Loucy (cell line): ENCODE measurements at regions not wholly inside any gene's neighbourhood (a gene's known extent, or its start where the extent isn't known, plus 50 kb on each side); places are given as distances from the start of the nearest gene placed in this dataset.

Experiments used
- H2AFZ ChIP-seq: fragments of 200-600 bp; sonication (generic); 2 replicates; pipeline ENCODE4 v1.6.0; 2016; ENCODE audit warnings: antibody characterized with exemption, mild to moderate bottlenecking, low read length, moderate library complexity
- H3F3A ChIP-seq: fragments of 200-600 bp; 2 replicates; pipeline ENCODE4 v1.6.0; 2016; ENCODE audit warnings: antibody characterized with exemption, low read depth, mild to moderate bottlenecking
- H3K27me3 ChIP-seq: fragments of 200-600 bp; sonication (generic); 2 replicates; pipeline ENCODE4 v1.6.1; 2014; ENCODE audit warnings: low read length, mild to moderate bottlenecking; ENCODE audit not compliant: insufficient read depth, poor library complexity, severe bottlenecking
- H3K36me3 ChIP-seq: fragments of 200-600 bp; sonication (generic); 2 replicates; pipeline ENCODE4 v1.6.1; 2016; ENCODE audit warnings: low read length; ENCODE audit not compliant: insufficient read depth
- H3K4me1 ChIP-seq: fragments of 200-600 bp; sonication (generic); 2 replicates; pipeline ENCODE4 v1.5.1; 2014; ENCODE audit warnings: low read length, mild to moderate bottlenecking; ENCODE audit not compliant: insufficient read depth, poor library complexity, severe bottlenecking
- H3K4me2 ChIP-seq: fragments of 200-600 bp; sonication (generic); 2 replicates; pipeline ENCODE4 v1.6.0; 2014; ENCODE audit warnings: antibody characterized with exemption, low read length, low read depth, mild to moderate bottlenecking; ENCODE audit not compliant: poor library complexity, severe bottlenecking
- H3K4me3 ChIP-seq: fragments of 200-600 bp; sonication (generic); 2 replicates; pipeline ENCODE4 v1.5.1; 2014; ENCODE audit warnings: low read length, mild to moderate bottlenecking, mixed read lengths; ENCODE audit not compliant: poor library complexity, severe bottlenecking
- H3K79me2 ChIP-seq: fragments of 200-600 bp; sonication (generic); 2 replicates; pipeline ENCODE4 v1.6.1; 2014; ENCODE audit warnings: low read length; ENCODE audit not compliant: insufficient read depth
- H3K9ac ChIP-seq: fragments of 200-600 bp; sonication (generic); 2 replicates; pipeline ENCODE4 v1.6.0; 2014; ENCODE audit warnings: mild to moderate bottlenecking, low read depth, low read length, moderate library complexity; ENCODE audit not compliant: poor library complexity, severe bottlenecking
- H3K9me2 ChIP-seq: fragments of 200-600 bp; sonication (generic); replicated peaks from 2 replicates; pipeline ENCODE4 v1.6.1; 2016; ENCODE audit warnings: low read depth, low read length, mixed read lengths
- H3K9me3 ChIP-seq: fragments of 200-600 bp; sonication (generic); 2 replicates; pipeline ENCODE4 v1.6.1; 2014; ENCODE audit warnings: mild to moderate bottlenecking, antibody characterized with exemption, low read length, low read depth; ENCODE audit not compliant: insufficient read depth
- H4K20me1 ChIP-seq: fragments of 200-600 bp; sonication (generic); 2 replicates; pipeline ENCODE4 v1.6.0; 2014; ENCODE audit warnings: antibody characterized with exemption, low read length, mild to moderate bottlenecking; ENCODE audit not compliant: insufficient read depth, poor library complexity, severe bottlenecking
- EZH2phosphoT487 ChIP-seq: fragments of 200-600 bp; IDR thresholded peaks from 2 replicates; pipeline ENCODE4 v1.6.1; 2018; ENCODE audit warnings: antibody characterized with exemption, mild to moderate bottlenecking, moderate library complexity, borderline replicate concordance
- TF ChIP-seq, protein P1 (sequence below): fragments of 200-600 bp; sonication (generic); conservative IDR thresholded peaks from 2 replicates; pipeline ENCODE4 v1.5.1; 2014; ENCODE audit warnings: mild to moderate bottlenecking, antibody characterized with exemption, low read length

DNA sequence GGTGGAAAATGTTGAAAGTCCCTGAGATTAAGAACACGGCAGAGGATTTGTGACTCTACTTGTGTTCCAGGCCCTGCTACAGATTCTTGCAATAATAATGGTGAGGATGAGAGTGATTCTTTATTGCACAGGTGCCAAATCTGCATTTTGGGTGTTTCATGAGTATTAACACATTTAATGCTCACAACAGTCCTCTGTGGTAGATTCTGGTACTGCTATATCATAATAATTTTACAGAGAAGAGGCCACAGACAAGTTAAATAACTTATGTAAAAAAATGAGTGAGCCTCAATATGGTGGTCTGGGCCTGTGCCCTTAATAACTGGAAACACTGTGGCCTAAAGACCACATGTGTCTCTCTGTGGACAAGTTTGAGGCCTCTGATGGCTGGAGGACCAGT is 124.3 kb downstream of the C4orf33 start:
- Histone ChIP-seq H3K9me2 (no peaks in the 10 kb centered on the region), H3K4me1 (no peaks in the 10 kb centered on the region), H3K4me3 (no peak overlapping the region), H3F3A (no peaks in the 10 kb centered on the region), H3K27me3 (no peaks in the 10 kb centered on the region), H4K20me1 (no peaks in the 10 kb centered on the region), H3K79me2 (no peaks in the 10 kb centered on the region), H3K9ac (no peak overlapping the region), H3K9me3 (no peaks in the 10 kb centered on the region), H2AFZ (no peak overlapping the region), H3K4me2 (no peak overlapping the region), H3K36me3 (no peaks in the 10 kb centered on the region)
- TF ChIP-seq EZH2phosphoT487 = no peak
- TF ChIP-seq, protein P1, sequence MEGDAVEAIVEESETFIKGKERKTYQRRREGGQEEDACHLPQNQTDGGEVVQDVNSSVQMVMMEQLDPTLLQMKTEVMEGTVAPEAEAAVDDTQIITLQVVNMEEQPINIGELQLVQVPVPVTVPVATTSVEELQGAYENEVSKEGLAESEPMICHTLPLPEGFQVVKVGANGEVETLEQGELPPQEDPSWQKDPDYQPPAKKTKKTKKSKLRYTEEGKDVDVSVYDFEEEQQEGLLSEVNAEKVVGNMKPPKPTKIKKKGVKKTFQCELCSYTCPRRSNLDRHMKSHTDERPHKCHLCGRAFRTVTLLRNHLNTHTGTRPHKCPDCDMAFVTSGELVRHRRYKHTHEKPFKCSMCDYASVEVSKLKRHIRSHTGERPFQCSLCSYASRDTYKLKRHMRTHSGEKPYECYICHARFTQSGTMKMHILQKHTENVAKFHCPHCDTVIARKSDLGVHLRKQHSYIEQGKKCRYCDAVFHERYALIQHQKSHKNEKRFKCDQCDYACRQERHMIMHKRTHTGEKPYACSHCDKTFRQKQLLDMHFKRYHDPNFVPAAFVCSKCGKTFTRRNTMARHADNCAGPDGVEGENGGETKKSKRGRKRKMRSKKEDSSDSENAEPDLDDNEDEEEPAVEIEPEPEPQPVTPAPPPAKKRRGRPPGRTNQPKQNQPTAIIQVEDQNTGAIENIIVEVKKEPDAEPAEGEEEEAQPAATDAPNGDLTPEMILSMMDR = no peak; the same call in 1 of the 2 replicates

DNA sequence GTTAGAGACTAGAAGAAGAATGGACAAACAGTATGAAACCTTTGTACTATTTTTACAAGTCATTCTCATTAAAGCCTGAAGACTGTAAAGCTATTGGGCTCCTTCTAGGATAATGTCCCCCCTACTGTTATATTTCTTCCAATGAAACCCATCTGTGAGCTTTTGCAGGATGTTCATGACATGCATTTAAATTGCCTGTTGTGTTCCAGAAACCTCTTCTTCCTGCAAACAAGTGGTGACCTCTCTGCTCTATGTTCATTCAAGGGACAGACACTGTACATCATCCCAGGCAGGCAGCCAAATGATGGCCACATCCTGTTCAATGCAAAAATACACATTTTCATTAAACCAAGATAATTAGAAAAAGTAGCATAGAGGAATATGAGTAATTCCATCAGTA is 128.0 kb downstream of the C4orf33 start:
- no peaks in the 10 kb centered on the region for H3K79me2 ChIP-seq
- H2AFZ ChIP-seq = no peak overlapping the region
- no peaks in the 10 kb centered on the region for H3K9me3 ChIP-seq
- H3K9me2 ChIP-seq = no peaks in the 10 kb centered on the region
- H3K9ac ChIP-seq = no peak overlapping the region
- H3K36me3 ChIP-seq = no peaks in the 10 kb centered on the region
- no peaks in the 10 kb centered on the region for H4K20me1 ChIP-seq
- H3K27me3 ChIP-seq = no peaks in the 10 kb centered on the region
- no peaks in the 10 kb centered on the region for H3F3A ChIP-seq
- H3K4me1 ChIP-seq = no peaks in the 10 kb centered on the region
- TF ChIP-seq EZH2phosphoT487 = no peak
- TF ChIP-seq, protein P1 = no peak
- no peak overlapping the region for H3K4me2 ChIP-seq
- no peak overlapping the region for H3K4me3 ChIP-seq

DNA sequence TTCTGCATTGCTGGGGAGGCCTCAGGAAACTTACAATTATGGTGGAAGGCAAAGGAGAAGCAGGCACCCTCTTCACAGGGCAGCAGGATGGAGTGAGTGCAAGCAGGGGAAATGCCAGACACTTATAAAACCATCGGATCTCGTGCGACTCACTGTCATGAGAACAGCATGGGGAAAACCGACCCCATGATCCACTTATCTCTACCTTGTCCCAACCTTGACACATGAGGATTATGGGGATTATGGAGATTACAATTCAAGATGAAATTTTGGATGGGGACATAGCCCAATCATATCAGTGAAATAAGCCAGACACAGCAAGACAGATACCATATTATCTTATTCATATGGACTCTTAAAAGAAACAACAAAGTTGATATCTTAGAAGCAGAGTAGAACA is 134.9 kb downstream of the C4orf33 start:
- H3K4me1 ChIP-seq = no peaks in the 10 kb centered on the region
- no peak overlapping the region for H3K9ac ChIP-seq
- no peaks in the 10 kb centered on the region for H4K20me1 ChIP-seq
- H3K4me3 ChIP-seq = no peak overlapping the region
- no peaks in the 10 kb centered on the region for H3K9me2 ChIP-seq
- no peak overlapping the region for H3K4me2 ChIP-seq
- no peak overlapping the region for H2AFZ ChIP-seq
- no peaks in the 10 kb centered on the region for H3K9me3 ChIP-seq
- H3K27me3 ChIP-seq = no peaks in the 10 kb centered on the region
- no peaks in the 10 kb centered on the region for H3K36me3 ChIP-seq
- H3K79me2 ChIP-seq = no peaks in the 10 kb centered on the region
- H3F3A ChIP-seq = no peaks in the 10 kb centered on the region
- TF ChIP-seq, protein P1 = no peak
- TF ChIP-seq EZH2phosphoT487 = no peak
